ENCODE measurements at regions not wholly inside any gene's neighbourhood (a gene's known extent, or its start where the extent isn't known, plus 50 kb on each side); places are given as distances from the start of the nearest gene placed in this dataset.

GRCh38 chr9:75574569-75574968 is 315.9 kb upstream of the PCSK5 start:
- H3K4me3 ChIP-seq (ENCODE audit: low read depth, low read length) = no peak overlapping the region

GRCh38 chr9:75582870-75583269 is 307.6 kb upstream of the PCSK5 start:
- TF ChIP-seq CTCF (IDR thresholded peaks at IDR 0.05; ENCODE audit: control insufficient read depth, extremely low read depth, insufficient read depth) = no peak
- no peak overlapping the region for H3K4me3 ChIP-seq (ENCODE audit: low read depth, low read length)
- no peak for DNase-seq (ENCODE audit: low read depth)

More at GRCh38 chr9:75574569-75574968, 315.9 kb upstream of the PCSK5 start:
- DNase-seq (ENCODE audit: low read depth) = no peak
- TF ChIP-seq CTCF (IDR thresholded peaks at IDR 0.05; ENCODE audit: control insufficient read depth, extremely low read depth, insufficient read depth) = no peak

GRCh38 chr9:75588808-75589207 is 301.7 kb upstream of the PCSK5 start:
- DNase-seq (ENCODE audit: low read depth) = no peak
- TF ChIP-seq CTCF (IDR thresholded peaks at IDR 0.05; ENCODE audit: control insufficient read depth, extremely low read depth, insufficient read depth) = 0 out of 2 replicates have a peak, but pooled peaks have one; percentile 15
- no peak overlapping the region for H3K4me3 ChIP-seq (ENCODE audit: low read depth, low read length)

GRCh38 chr9:75589497-75589896 is 301.0 kb upstream of the PCSK5 start:
- DNase-seq (ENCODE audit: low read depth) = no peak
- H3K4me3 ChIP-seq (ENCODE audit: low read depth, low read length) = no peak overlapping the region
- TF ChIP-seq CTCF (IDR thresholded peaks at IDR 0.05; ENCODE audit: control insufficient read depth, extremely low read depth, insufficient read depth) = no peak

- no peak for TF ChIP-seq CTCF (IDR thresholded peaks at IDR 0.05; ENCODE audit: control insufficient read depth, extremely low read depth, insufficient read depth)
- no peak overlapping the region for H3K4me3 ChIP-seq (ENCODE audit: low read depth, low read length)
- DNase-seq (ENCODE audit: low read depth) = no peak
Observed at GRCh38 chr9:75591972-75592371, 298.5 kb upstream of the PCSK5 start.

- no peak for TF ChIP-seq CTCF (IDR thresholded peaks at IDR 0.05; ENCODE audit: control insufficient read depth, extremely low read depth, insufficient read depth)
- no peak for DNase-seq (ENCODE audit: low read depth)
- no peak overlapping the region for H3K4me3 ChIP-seq (ENCODE audit: low read depth, low read length)
Observed at GRCh38 chr9:75592586-75592985, 297.9 kb upstream of the PCSK5 start.

GRCh38 chr9:75593920-75594319 is 296.6 kb upstream of the PCSK5 start:
- H3K4me3 ChIP-seq (ENCODE audit: low read depth, low read length) = no peak overlapping the region
- no peak for TF ChIP-seq CTCF (IDR thresholded peaks at IDR 0.05; ENCODE audit: control insufficient read depth, extremely low read depth, insufficient read depth)
- DNase-seq (ENCODE audit: low read depth) = no peak
